GM04503 (cell line): ENCODE measurements at regions not wholly inside any gene's neighbourhood (a gene's known extent, or its start where the extent isn't known, plus 50 kb on each side); places are given as distances from the start of the nearest gene placed in this dataset.

Experiments
- DNase-seq: peaks from one replicate; pipeline ENCODE4 v3.0.0-alpha.2; 2012; ENCODE audit warnings: low read depth

DNA sequence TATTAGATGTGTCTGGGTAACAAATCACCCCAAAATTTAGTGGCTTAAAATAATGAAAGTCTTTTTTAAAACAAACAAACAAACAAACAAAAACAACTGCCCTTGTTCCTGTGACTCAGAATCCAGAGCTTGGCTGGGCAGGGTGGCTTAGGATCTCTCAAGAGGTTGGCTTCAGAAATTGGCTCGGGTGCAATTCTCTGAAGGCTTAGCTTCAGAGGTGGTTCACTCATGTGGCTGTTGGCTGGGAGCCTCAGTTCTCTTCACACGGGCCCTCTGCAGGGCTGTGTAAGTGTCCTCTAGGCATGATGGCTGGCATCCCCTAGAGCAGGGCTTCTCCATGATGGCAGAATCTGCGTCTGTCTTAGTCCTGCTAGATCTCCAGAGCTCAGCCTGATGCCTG, 179.9 kb upstream of the BCOR start:
- no peak for DNase-seq

DNA sequence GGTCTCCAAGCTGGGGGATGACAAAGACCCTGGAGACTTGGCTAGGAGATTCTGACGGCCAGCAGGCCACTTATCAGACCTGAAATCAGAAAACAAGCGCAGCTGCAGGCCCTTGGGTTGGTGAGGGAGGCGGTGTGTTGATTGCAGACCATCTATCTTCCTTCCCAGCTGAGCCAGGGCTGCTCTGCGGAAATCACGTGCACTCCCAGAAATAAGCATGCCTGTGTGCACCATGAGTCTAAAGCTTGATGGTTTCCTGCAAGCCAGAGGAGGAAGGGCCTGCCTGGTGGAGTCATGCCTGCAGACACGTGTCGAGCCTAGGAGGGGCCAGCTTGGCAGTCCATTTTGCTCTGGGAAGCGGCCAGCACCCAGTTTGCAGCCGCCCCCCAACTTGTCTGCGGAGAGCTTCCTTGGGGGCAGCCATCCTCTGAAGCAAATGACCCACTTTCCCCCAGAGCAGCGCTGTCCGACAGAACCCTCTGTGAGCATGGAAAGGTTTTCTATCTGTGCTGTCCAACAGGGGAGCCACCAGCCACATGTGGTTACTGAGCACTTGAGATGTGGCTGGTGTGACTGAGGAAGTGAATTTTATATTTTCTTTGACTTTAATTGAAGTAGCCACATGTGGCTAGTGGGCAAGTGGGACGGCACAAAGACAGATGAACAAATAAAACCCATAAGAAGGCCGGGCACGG, 175.7 kb upstream of the BCOR start:
- DNase-seq: no peak

DNA sequence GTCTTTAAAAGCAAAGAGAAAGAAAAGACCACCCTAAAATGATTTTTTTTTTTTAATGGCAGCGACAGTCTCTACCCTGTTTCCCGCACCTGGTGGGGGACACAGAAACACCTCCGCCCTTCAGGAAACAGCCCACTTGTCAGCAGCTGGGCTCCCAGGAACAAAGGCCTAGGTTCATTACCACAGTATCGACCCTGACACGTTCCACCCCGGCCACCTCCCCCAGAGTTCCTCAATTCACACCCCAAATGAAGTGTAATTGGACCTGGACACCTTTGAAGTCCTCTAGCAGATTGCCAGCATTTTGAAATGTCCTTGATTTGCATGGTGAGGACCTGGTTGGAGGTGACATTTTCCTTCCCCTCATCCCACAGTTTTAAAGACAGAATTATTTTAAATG, 175.0 kb upstream of the BCOR start:
- no peak for DNase-seq

DNA sequence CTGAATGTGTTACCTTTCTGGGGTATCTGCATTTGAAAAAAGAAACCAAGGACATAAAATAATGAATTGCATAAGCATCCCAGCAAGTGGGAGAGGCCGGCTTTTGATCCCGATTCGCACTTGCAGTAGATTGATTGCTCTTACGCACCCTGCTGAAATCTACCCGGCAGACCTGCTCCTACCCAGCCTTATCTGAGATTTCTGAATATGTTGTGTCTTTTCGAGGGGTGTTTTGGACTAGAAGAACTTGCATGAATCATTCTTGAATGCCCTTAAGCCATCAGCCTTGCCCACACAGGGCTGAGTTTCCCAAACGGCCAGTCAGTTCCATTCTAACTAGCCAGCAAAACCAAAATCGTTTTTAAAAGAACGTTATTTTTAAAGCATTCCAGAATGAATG, 174.4 kb upstream of the BCOR start:
- no peak for DNase-seq

DNA sequence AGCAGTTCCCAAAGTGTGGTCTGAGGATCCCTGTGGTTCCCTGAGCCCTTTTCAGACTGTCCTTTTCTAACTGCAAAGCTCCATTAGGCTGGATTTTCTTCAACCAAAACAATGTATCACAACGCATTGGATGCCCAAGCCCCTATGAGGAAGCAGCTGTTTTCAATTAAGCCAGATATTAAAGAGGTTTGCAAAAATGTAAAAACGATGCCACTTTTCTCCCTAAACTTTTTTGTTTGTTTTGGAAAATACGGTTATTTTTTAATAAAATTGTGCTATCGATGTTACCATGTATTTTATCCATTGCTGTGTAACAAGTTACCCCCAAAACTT, 170.4 kb upstream of the BCOR start:
- DNase-seq: no peak

DNA sequence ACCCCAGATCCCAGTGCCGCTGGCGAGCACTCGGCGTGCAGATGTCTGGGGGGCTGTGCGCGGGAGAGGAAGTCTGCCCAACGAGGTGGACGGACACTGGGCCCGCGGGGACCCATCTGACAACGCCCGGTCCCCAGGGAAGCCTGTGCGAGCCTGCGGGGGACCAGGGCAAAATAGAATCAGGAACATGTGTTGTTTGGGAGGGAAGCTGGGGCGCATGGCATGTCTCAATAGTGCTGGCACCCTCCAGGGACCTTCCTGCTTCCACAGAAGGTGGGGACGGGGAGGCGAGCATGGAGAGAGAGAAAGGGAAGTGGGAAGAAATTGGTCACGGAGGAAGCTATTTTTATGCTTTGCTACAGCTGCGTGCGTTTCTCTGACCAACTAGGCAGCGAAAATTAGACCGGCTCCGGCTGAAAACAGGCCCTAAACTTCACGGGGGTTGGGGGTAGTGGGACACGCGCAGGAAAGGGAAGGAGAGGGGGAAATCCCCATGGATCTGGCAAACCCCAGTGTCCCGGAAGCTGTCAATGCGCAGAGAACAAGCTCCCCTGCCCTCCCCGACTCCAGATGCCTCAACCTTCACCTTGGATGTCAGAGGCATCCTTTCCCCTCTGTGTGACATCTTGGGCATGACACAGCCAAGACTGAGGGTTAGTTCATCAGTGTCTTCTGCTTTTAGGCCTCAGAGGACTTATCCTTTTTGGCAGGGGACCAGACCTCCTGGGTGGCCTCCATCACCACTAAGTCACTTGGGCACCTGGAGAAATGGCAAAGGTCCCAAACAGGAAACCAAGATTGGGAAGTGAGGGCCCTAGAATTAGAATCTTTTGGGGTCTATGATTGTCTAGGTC, 169.8 kb upstream of the BCOR start:
- no peak for DNase-seq

DNA sequence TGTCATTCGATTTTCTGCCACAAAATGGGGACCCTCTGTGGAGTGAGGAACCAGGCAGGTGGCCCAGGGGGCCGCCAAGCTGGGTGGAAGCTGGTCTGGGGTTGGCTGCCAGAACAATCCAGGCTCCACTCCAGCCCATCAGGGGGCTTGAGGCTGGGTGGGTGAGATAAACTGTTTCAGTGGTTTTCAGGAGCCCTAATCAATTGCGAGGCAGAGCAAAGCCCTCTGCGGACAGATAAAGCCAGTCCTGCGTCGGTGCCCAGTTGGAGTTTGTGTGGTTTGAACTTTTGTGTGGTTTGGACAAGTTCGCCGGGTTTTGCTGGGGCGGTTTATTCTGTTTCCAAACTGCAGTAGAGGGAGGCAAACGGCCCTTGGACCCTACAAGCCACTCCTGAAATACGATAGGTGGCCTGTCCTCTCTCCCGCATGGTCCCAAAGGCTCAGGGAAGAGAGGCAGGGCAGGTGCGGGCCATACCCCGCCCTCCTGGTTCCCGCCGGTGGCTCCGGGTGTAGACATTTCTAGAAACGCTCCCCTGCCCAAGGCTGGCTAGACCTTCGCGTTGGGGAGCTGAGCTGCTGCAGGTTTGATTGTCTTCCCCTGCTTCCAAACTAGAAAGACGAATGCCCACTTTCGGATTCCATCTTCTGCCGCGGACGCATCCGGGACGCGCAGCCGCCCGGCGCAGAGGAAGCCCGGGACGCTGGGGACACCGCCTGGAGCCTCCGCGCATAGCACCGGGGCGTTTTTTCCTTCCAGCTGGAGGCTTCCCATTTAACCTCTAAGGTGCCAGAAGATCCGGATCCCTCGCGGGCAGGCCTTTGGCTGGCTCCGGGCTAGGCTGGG, 169.0 kb upstream of the BCOR start:
- no peak for DNase-seq

DNA sequence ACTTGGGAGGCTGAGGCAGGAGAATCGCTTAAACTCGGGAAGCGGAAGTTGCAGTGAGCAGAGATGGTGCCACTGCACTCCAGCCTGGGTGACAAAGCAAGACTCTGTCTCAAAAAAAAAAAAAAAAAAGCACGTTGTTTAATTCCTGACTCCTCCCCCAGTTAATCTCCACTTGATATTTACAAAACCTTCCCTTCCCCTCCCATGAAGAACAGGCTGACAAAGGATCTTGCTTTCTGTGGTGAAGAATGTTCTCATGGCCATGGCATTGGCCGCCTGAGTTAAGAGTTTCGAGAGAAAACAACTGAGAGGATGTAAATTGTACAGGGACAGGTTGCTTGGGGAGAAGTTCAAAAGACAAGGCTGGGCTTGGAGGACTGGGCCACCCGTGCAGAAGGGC, 168.2 kb upstream of the BCOR start:
- no peak for DNase-seq

DNA sequence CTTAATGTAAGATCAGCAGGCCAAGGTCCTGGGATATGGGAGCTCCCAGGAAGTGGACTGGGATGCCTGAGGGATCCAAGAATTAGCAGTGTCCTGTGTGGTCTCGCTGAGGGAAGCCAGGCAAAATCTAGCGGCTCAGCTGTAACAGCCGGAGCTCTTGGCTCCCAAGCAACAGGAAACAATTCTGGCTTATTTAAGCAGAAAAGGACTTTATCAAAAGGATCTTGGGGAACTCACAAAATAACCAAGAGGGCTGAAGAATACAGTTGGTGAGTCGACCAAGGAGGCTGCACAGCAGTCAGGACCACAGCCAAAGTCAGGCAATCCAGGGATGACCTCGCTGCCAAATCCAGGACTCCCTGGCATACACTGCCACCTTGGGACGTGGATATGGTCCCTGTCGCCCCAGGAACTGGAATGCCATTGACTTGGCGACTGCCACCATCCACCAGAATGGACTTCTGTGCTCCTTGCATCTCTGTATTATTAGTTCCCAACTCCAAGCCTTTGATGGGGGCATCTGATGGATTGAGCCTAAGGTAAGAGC, 165.3 kb upstream of the BCOR start:
- DNase-seq: no peak

DNA sequence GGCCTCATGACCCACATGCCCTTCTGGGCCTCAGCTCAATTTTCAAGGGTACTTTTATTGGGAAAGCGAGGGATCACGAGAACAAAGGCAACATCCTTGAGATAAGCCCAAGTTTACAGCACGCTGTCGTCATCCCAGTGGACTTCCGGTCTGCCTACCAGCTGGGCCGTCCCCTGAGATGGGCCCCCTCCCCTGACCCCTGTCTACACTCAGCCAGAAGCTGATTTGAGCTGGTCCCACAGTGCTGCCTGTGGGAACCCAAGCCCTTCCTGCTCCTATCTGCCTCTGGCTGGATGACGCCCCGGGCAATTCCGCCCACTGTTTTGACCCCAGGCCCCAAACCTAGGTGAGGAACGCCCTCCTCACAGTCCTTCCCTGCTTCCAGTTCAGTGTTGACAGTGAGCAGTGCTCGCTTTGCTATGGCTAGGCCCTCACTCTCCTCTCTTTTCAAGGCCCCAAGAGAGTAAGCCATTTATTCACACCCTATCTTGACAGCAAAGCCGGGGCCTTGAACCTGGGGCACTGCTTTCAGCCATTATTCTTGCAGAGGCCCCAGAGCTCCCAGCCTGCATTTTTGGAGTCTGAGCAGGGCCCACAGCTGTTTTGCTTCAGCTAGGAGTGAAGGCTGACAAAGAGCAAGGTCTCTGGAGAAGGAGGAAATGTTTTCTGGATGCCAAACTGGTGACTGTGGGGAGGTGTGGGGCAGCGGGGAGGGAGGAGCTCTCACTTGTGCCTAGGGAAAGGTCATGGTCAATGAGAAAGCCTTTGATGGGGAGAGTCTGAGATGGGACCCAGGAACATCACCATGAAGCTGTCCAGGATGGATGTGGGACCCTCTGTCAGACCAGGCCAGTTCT, 164.6 kb upstream of the BCOR start:
- DNase-seq: no peak

DNA sequence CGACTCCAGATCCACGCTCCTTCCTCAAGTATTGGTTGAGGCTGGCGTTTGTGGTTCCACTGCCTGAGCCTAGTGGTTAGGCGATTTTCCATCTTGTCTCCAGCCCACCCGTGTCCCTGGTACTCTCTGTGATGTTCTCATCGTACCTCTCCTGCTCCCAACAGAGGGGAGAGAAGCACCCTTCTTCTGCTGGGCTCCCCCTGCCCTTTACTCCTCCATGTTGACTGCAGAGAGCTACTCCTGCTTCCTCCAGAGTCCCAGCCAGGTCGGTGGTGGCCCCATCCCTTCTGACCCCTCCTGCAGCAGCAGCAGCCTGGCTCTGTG, 164.0 kb upstream of the BCOR start:
- no peak for DNase-seq

DNA sequence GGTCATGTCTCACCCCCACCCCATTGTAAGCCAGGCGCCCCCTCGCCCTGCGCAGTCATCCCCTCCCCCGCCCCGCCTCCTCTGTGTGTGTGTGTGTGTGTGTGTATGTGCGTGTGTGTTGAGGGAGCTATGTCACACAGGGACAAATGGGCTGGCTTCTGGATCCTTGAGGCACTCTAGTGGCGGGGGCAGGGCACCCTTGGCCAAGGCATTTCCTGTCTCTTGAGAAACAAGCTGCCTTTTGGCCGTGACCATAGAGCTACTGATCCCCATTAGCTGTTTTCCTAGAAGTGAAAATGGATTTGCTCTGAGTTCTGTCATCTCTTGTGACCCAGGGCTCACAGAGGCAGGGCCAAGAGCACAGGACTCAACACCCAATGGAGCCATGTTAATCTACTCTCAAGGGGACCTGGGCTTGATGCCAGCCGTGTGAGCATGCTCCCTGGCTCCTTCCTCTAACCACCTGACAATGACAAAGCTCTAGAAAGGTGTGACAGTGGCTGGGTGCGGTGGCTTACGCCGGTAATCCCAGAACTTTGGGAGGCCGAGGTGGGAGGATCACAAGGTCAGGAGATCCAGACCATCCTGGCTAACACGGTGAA, 162.5 kb upstream of the BCOR start:
- no peak for DNase-seq

DNA sequence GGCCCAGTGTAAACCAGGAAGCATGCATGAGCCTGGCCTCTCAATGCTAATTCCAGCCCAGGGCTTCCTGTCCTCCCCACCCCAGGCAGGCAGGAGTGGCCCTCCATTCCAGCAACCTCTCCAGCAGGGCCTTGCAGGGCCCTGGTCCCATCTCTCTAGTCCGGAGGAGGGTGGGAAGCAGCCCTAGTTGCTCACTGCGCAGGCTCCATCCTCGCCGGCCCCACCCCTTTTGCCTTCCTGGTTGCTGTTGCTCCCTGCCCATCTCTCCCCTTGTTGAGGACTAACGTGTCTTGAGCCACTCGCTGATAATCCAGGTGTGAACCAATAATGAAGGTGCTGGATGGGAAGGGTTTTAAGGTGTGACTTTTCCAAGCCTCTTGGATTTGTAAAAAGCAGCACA, 161.2 kb upstream of the BCOR start:
- no peak for DNase-seq

DNA sequence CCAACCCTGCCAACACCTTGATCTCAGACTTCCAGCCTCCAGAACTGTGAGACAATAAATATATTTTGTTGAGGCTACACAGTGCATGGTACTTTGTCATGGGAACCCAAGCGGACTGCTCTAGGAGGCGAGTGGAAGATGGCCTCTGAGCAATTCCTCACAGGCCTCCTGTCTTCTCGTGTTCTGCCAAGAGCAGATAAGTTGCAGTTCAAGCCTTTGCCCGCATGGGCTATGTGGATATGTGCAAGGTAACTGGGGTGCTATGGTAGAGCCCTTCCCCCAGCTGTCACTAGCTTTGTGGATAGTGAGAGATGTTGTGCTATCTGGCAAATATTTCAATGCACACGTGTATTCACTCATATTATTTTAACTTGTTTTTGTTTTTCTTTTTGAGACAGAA, 156.0 kb upstream of the BCOR start:
- DNase-seq: no peak

DNA sequence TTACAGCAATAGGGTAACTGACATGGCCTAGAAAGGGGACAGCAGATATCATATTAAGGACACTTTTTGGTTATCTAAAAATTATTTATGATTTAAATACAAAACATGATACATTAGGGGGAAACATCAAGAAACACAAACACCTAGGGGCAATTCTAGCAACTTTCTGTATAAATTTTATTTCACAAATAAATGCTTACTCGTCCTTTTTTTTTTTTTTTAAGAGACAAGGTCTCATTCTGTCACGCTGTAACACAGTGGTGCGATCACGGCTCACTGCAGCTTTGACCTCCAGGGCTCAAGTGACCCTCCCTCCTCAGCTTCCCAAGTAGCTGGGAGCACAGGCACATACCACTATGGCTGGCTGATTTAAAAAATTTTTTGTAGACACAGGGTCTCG, 151.8 kb upstream of the BCOR start:
- no peak for DNase-seq

DNA sequence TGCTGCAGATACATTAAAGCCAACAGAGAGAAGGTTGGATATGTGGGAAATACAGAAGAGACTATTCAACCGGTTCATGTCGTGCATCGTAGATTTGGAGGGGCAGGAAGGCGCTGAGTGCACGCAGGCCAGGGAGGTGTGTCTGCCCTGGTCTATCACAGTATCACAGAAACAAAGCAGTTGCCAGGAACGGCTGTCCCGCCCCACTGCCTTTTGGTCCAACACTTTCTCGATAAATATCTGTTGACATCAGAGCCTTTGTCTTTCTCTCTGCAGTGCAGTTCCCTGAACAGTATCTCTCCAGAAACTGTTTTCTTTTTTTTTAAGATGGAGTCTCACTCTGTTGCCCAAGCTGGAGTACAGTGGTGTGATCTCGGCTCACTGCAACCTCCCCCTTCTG, 151.1 kb upstream of the BCOR start:
- no peak for DNase-seq

DNA sequence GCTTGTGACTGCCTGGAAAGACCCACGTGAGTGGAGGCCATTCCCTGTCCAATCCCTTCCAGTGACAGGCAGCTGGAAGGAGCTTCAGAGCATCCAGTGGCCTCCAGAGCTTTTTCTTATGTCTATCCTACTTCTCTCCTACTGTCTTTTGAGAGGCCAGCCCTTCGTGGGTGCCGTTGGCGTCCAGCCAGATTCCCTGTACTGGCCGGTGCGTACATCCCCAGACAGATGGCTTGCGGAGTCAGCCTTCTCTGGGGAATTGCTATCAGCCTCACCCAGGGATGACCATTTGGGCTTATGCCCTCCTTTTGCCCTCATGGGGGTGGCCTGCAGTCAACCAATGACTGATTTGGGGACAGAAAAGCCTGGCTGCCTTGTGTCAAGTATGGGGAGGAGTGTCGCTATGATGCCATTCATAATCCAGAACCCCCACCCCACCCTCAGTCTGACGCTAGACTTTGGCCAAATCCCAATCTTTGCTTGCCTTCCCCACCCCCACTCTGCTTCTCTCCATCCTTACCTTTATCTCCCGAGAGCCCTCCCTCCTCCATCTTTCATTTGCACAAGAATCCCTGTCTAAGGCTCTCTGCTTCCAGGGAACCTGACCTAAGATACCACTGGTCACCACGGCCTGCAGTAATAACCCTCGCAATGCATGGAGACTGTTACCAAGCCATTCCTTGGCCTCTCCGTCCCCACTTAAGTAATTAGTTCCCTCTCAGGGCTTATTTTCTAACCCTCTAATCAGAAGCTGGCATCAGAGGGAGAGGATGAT, 150.3 kb upstream of the BCOR start:
- no peak for DNase-seq

DNA sequence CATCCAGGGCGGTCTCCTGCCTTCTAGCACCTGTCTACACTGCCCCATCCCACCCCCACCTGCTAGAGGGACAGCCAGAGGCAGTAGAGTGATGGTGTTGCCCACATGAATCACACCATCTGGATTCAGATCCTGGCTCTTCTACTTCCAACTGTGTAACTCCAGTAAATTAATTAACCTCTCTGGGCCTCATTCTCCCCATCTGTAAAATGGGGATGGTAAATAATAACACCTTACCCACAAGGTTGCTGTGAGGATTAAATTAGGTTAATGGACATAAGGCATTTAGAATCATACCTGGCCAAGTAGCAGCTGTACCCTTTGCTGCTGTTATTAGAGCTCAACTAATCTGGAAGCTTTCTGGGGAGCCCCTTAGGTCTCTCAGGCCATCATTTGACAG, 149.6 kb upstream of the BCOR start:
- no peak for DNase-seq

DNA sequence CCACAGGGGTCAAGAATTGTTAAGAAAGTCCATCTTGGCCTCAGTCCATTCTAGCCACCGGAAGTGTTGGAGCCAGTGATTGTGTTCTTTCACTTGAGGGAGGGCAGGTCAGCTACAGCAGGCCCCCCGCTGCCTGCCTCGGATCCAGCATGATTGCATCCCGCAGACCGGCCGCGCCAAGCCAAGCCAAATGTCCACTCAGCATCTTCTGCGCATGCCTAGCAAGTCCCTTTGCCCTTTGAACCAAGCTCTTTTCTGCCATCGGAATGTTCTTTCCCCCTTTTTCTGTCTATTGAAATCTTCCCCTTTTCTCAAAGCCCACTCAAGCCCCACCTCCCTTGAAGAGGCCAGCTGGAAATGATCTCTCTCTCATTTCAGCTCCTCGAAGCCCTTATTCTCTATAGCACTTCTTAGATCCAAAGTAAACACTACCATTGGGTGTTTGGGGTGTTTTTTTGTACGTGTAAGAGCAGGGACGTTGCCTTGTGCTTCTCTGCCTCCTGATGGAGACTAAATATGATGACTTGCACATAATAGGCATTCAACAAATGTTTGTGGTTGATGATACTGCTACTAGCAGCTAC, 147.8 kb upstream of the BCOR start:
- no peak for DNase-seq

DNA sequence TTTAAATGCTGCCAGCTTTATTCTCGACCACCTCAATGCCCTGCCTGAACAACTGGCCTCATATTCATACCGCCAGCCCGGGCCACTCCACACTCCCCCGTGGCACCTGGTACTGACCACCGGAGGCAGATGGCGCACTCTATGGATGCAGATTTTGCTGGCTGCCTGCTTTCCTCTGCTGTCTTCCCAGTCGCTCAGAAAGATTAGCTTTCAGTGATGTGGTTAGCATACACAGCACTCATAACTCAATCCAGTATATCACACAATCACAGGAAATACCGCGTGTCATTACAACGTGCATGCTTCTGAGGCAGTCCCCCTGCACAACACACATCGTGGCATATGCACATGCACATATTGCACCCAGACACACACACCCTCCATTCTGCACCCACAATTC, 147.2 kb upstream of the BCOR start:
- DNase-seq: no peak
